Esophagus muscularis mucosa (tissue), 3 donors: ENCODE measurements at regions not wholly inside any gene's neighbourhood (a gene's known extent, or its start where the extent isn't known, plus 50 kb on each side); places are given as distances from the start of the nearest gene placed in this dataset.
"Not testable (repeated sequence)": the region's sequence is repeated elsewhere in the genome, so short reads cannot be mapped to it uniquely, and the experiment has no call there.

Experiments
- POLR2A ChIP-seq: fragments of 450-650 bp; IDR thresholded peaks from one replicate; pipeline ENCODE4 v1.6.1; 2017; ENCODE audit warnings: antibody characterized with exemption, moderate library complexity, mild to moderate bottlenecking, low read depth
- TF ChIP-seq, protein P1 (sequence below), 3 experiments: fragments of 200-600 bp in 2 of 3; fragments of 450-650 bp in 1 of 3; sonication (generic) in 2 of 3; IDR thresholded peaks; one replicate each; pipeline ENCODE4 v1.5.1; 2017 to 2019; ENCODE audit warnings: antibody characterized with exemption in 3 of 3, mild to moderate bottlenecking in 2 of 3, moderate library complexity in 1 of 3

GRCh38 chr1:149157409-149157808 lies 54.1 kb upstream of the NBPF9 start:
- TF ChIP-seq, protein P1, sequence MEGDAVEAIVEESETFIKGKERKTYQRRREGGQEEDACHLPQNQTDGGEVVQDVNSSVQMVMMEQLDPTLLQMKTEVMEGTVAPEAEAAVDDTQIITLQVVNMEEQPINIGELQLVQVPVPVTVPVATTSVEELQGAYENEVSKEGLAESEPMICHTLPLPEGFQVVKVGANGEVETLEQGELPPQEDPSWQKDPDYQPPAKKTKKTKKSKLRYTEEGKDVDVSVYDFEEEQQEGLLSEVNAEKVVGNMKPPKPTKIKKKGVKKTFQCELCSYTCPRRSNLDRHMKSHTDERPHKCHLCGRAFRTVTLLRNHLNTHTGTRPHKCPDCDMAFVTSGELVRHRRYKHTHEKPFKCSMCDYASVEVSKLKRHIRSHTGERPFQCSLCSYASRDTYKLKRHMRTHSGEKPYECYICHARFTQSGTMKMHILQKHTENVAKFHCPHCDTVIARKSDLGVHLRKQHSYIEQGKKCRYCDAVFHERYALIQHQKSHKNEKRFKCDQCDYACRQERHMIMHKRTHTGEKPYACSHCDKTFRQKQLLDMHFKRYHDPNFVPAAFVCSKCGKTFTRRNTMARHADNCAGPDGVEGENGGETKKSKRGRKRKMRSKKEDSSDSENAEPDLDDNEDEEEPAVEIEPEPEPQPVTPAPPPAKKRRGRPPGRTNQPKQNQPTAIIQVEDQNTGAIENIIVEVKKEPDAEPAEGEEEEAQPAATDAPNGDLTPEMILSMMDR (IDR thresholded peaks at IDR 0.05), result not testable (repeated sequence)
- TF ChIP-seq POLR2A, result not testable (repeated sequence)
